Stimulated activated CD8-positive, alpha-beta memory T cell treated with anti-CD3 and anti-CD28 coated beads, Interleukin-15, amount 100 ng/mL, for 24 hours (primary cell): ENCODE measurements at regions not wholly inside any gene's neighbourhood (a gene's known extent, or its start where the extent isn't known, plus 50 kb on each side); places are given as distances from the start of the nearest gene placed in this dataset.
"Not testable (repeated sequence)": the region's sequence is repeated elsewhere in the genome, so short reads cannot be mapped to it uniquely, and the experiment has no call there.

Experiments used
- DNase-seq: peaks from one replicate; pipeline ENCODE4 v3.0.0-alpha.2; 2020; ENCODE audit warnings: low read depth

- DNase-seq, result no peak
Observed at GRCh38 chr10:117457932-117458331, 82.7 kb upstream of the PDZD8 start.

- DNase-seq, result no peak
Observed at GRCh38 chr10:117457071-117457810, 82.0 kb upstream of the PDZD8 start.

- DNase-seq, result no peak
Observed at GRCh38 chr10:117455346-117455745, 80.1 kb upstream of the PDZD8 start.

- no peak for DNase-seq
Observed at GRCh38 chr10:117454502-117454901, 79.3 kb upstream of the PDZD8 start.

GRCh38 chr10:117453484-117453883 lies 78.2 kb upstream of the PDZD8 start:
- not testable (repeated sequence) for DNase-seq

GRCh38 chr10:117450940-117451339 lies 75.7 kb upstream of the PDZD8 start:
- no peak for DNase-seq

GRCh38 chr10:117449636-117450035 lies 74.4 kb upstream of the PDZD8 start:
- DNase-seq, result no peak

GRCh38 chr10:117448802-117449201 lies 73.6 kb upstream of the PDZD8 start:
- DNase-seq, result no peak

- DNase-seq, result no peak
Observed at GRCh38 chr10:117445992-117446391, 70.8 kb upstream of the PDZD8 start.

- no peak for DNase-seq
Observed at GRCh38 chr10:117444497-117445040, 69.3 kb upstream of the PDZD8 start.

GRCh38 chr10:117443686-117444041 lies 68.4 kb upstream of the PDZD8 start:
- DNase-seq, result no peak

GRCh38 chr10:117442944-117443685 lies 67.9 kb upstream of the PDZD8 start:
- DNase-seq, result peak; percentile 29

GRCh38 chr10:117442521-117442920 lies 67.3 kb upstream of the PDZD8 start:
- DNase-seq, result no peak

GRCh38 chr10:117441812-117442443 lies 66.7 kb upstream of the PDZD8 start:
- no peak for DNase-seq

GRCh38 chr10:117441361-117441760 lies 66.1 kb upstream of the PDZD8 start:
- DNase-seq, result no peak

- no peak for DNase-seq
Observed at GRCh38 chr10:117439243-117439912, 64.1 kb upstream of the PDZD8 start.

GRCh38 chr10:117432866-117433265 lies 57.6 kb upstream of the PDZD8 start:
- no peak for DNase-seq

GRCh38 chr10:117431160-117431559 lies 55.9 kb upstream of the PDZD8 start:
- DNase-seq, result no peak

GRCh38 chr10:117430535-117430934 lies 55.3 kb upstream of the PDZD8 start:
- not testable (repeated sequence) for DNase-seq

- no peak for DNase-seq
Observed at GRCh38 chr10:117429643-117430265, 54.5 kb upstream of the PDZD8 start.

GRCh38 chr10:117427356-117427755 lies 52.1 kb upstream of the PDZD8 start:
- DNase-seq, result no peak
